GM23248 (cell line): ENCODE measurements at regions not wholly inside any gene's neighbourhood (a gene's known extent, or its start where the extent isn't known, plus 50 kb on each side); places are given as distances from the start of the nearest gene placed in this dataset.
A peak's percentile ranks its signal among the peaks of the same experiment; 100 is the strongest.
"Not testable (repeated sequence)": the region's sequence is repeated elsewhere in the genome, so short reads cannot be mapped to it uniquely, and the experiment has no call there.

Source experiments
- DNase-seq: peaks from one replicate; pipeline ENCODE4 v3.0.0-alpha.2; 2015
- H2AFZ ChIP-seq: fragments of 200-600 bp; sonication (generic); 2 replicates; pipeline ENCODE4 v1.6.1; 2016; ENCODE audit warnings: antibody characterized with exemption
- H3F3A ChIP-seq: fragments of 200-600 bp; sonication (generic); 2 replicates; pipeline ENCODE4 v1.6.1; 2016; ENCODE audit warnings: mild to moderate bottlenecking, antibody characterized with exemption, mixed run types; ENCODE audit not compliant: insufficient read depth
- H3K27ac ChIP-seq: fragments of 200-600 bp; sonication (generic); 2 replicates; pipeline ENCODE4 v1.5.1; 2016; ENCODE audit warnings: mild to moderate bottlenecking
- H3K27me3 ChIP-seq: fragments of 200-600 bp; sonication (generic); replicated peaks from 2 replicates; pipeline ENCODE4 v1.6.1; 2016; ENCODE audit warnings: mild to moderate bottlenecking; ENCODE audit not compliant: insufficient read depth
- H3K36me3 ChIP-seq: fragments of 200-600 bp; sonication (generic); 2 replicates; pipeline ENCODE4 v1.6.1; 2016; ENCODE audit warnings: low read depth, mild to moderate bottlenecking
- H3K4me1 ChIP-seq: fragments of 200-600 bp; sonication (generic); 2 replicates; pipeline ENCODE4 v1.6.1; 2016; ENCODE audit warnings: mild to moderate bottlenecking; ENCODE audit not compliant: insufficient read depth
- H3K4me2 ChIP-seq: fragments of 200-600 bp; sonication (generic); one replicate; pipeline ENCODE4 v1.6.1; 2016; ENCODE audit warnings: mild to moderate bottlenecking; ENCODE audit not compliant: unreplicated experiment
- H3K4me3 ChIP-seq: fragments of 200-600 bp; sonication (generic); 2 replicates; pipeline ENCODE4 v1.5.1; 2016; ENCODE audit warnings: mild to moderate bottlenecking
- H3K79me2 ChIP-seq: fragments of 200-600 bp; sonication (generic); 2 replicates; pipeline ENCODE4 v1.6.1; 2016; ENCODE audit warnings: mild to moderate bottlenecking; ENCODE audit not compliant: insufficient read depth
- H3K9ac ChIP-seq: fragments of 200-600 bp; sonication (generic); 2 replicates; pipeline ENCODE4 v1.6.1; 2016; ENCODE audit warnings: mild to moderate bottlenecking
- H3K9me2 ChIP-seq: fragments of 200-600 bp; sonication (generic); 2 replicates; pipeline ENCODE4 v1.6.1; 2016; ENCODE audit warnings: mixed run types, mild to moderate bottlenecking, moderate library complexity; ENCODE audit not compliant: insufficient read depth
- H3K9me3 ChIP-seq: fragments of 200-600 bp; sonication (generic); one replicate; pipeline ENCODE4 v1.6.1; 2017; ENCODE audit warnings: low read depth
- H4K20me1 ChIP-seq: fragments of 200-600 bp; sonication (generic); 2 replicates; pipeline ENCODE4 v1.6.0; 2016; ENCODE audit not compliant: insufficient read depth
- EZH2 ChIP-seq: fragments of 200-600 bp; sonication (generic); IDR thresholded peaks from 2 replicates; pipeline ENCODE4 v1.6.1; 2018; ENCODE audit warnings: antibody characterized with exemption, mild to moderate bottlenecking; ENCODE audit not compliant: insufficient read depth, poor library complexity, severe bottlenecking
- EZH2phosphoT487 ChIP-seq: fragments of 200-600 bp; sonication (generic); IDR thresholded peaks from 2 replicates; pipeline ENCODE4 v1.6.1; 2018; ENCODE audit warnings: antibody characterized with exemption, moderate library complexity, mild to moderate bottlenecking, low read depth; ENCODE audit not compliant: insufficient read depth
- WGBS, 2 experiments: methylation state at CpG; one replicate each; pipeline ENCODE4 v1.1.6; 2015 to 2017; ENCODE audit warnings: low lambda C conversion rate in 2 of 2, low coverage in 1 of 2; ENCODE audit errors: missing lambda C conversion rate in 2 of 2; 5-methylcytosine and 5-hydroxymethylcytosine counted together
- in situ Hi-C: fragments of 300-500 bp; cut with MboI; formaldehyde crosslinking; loops from 2 replicates; pipeline ENCODE4 v1.15.0; 2020

- Histone ChIP-seq H3K9me3 (no peaks in the 10 kb centered on the region), H3K9ac (no peak overlapping the region), H3K9me2 (no peaks in the 10 kb centered on the region), H3K79me2 (no peaks in the 10 kb centered on the region), H3F3A (peaks cover 28% of the 10 kb centered on the region), H2AFZ (no peak overlapping the region), H4K20me1 (no peaks in the 10 kb centered on the region), H3K27ac (no peak overlapping the region), H3K4me2 (no peak overlapping the region), H3K36me3 (no peaks in the 10 kb centered on the region), H3K4me3 (no peak overlapping the region), H3K4me1 (peaks cover 30% of the 10 kb centered on the region), H3K27me3 (no peaks in the 10 kb centered on the region; the same call in 1 of the 2 replicates)
- TF ChIP-seq EZH2 (no peak), EZH2phosphoT487 (no peak)
- 55 to 57% methylated on average over 9 of the region's 9 CpGs for WGBS, 2 experiments
- in situ Hi-C loops = no loop called here
- no peak for DNase-seq
Observed at GRCh38 chr6:33888664-33889200, 84.9 kb upstream of the MLN start.

- WGBS, 2 experiments = 68 to 69% methylated on average over 10 of the region's 10 CpGs
- Histone ChIP-seq H3K9me2 (no peaks in the 10 kb centered on the region), H3F3A (peaks cover 28% of the 10 kb centered on the region), H3K79me2 (no peaks in the 10 kb centered on the region), H3K36me3 (no peaks in the 10 kb centered on the region), H3K4me3 (no peak overlapping the region), H3K4me2 (no peak overlapping the region), H3K4me1 (peaks cover 30% of the 10 kb centered on the region), H3K27me3 (no peaks in the 10 kb centered on the region; the same call in 1 of the 2 replicates), H3K27ac (no peak overlapping the region), H3K9me3 (no peaks in the 10 kb centered on the region), H4K20me1 (no peaks in the 10 kb centered on the region), H3K9ac (no peak overlapping the region), H2AFZ (no peak overlapping the region)
- TF ChIP-seq EZH2phosphoT487 (no peak), EZH2 (no peak)
- DNase-seq = no peak
- in situ Hi-C loops = no loop called here
Observed at GRCh38 chr6:33888183-33888582, 84.4 kb upstream of the MLN start.

GRCh38 chr6:33886673-33887144, 82.9 kb upstream of the MLN start:
- H3K4me1 ChIP-seq = peaks cover 30% of the 10 kb centered on the region
- in situ Hi-C loops = no loop called here
- no peaks in the 10 kb centered on the region for H4K20me1 ChIP-seq
- TF ChIP-seq EZH2phosphoT487 (peak; percentile 87), EZH2 (no peak)
- peaks cover 28% of the 10 kb centered on the region for H3F3A ChIP-seq
- DNase-seq = peak; percentile 91
- peak overlapping the region; percentile 28; the same call in 1 of the 2 replicates for H3K4me3 ChIP-seq
- H3K9ac ChIP-seq = no peak overlapping the region
- no peaks in the 10 kb centered on the region for H3K79me2 ChIP-seq
- H3K27ac ChIP-seq = peak overlapping the region; percentile 52
- H3K27me3 ChIP-seq = no peaks in the 10 kb centered on the region; the same call in 1 of the 2 replicates
- H2AFZ ChIP-seq = no peak overlapping the region
- H3K4me2 ChIP-seq = peak overlapping the region; percentile 73
- H3K36me3 ChIP-seq = no peaks in the 10 kb centered on the region
- 4 to 8% methylated on average over 11 of the region's 11 CpGs for WGBS, 2 experiments
- no peaks in the 10 kb centered on the region for H3K9me2 ChIP-seq
- no peaks in the 10 kb centered on the region for H3K9me3 ChIP-seq

- Histone ChIP-seq H3K9me2 (no peaks in the 10 kb centered on the region), H3K9ac (no peak overlapping the region), H3K4me1 (peaks cover 30% of the 10 kb centered on the region), H3K27ac (peak overlapping the region; percentile 52; the same call in 1 of the 2 replicates), H3K4me2 (peak overlapping the region; percentile 40), H3F3A (peaks cover 28% of the 10 kb centered on the region), H2AFZ (no peak overlapping the region), H3K9me3 (no peaks in the 10 kb centered on the region), H3K4me3 (no peak overlapping the region), H3K79me2 (no peaks in the 10 kb centered on the region), H4K20me1 (no peaks in the 10 kb centered on the region), H3K36me3 (no peaks in the 10 kb centered on the region), H3K27me3 (0 out of 2 replicates have a peak, but pooled peaks cover 4% of the 10 kb centered on the region)
- WGBS, 2 experiments = 83 to 84% methylated on average over 5 of the region's 5 CpGs
- TF ChIP-seq EZH2phosphoT487 (no peak), EZH2 (no peak)
- DNase-seq = peak; percentile 89
- in situ Hi-C loops = no loop called here
Observed at GRCh38 chr6:33885132-33886057, 81.6 kb upstream of the MLN start.

- DNase-seq, H3K4me3 ChIP-seq, H2AFZ ChIP-seq, H3K27ac ChIP-seq, H3K4me2 ChIP-seq, H3K27me3 ChIP-seq, H3K9ac ChIP-seq, H3K9me2 ChIP-seq, H3K79me2 ChIP-seq, H3K36me3 ChIP-seq, H3K9me3 ChIP-seq, H4K20me1 ChIP-seq, in situ Hi-C loops: not testable (repeated sequence)
- peaks cover 30% of the 10 kb centered on the region for H3K4me1 ChIP-seq
- 93 to 96% methylated on average over 4 of the region's 4 CpGs for WGBS, 2 experiments
- peaks cover 28% of the 10 kb centered on the region for H3F3A ChIP-seq
Observed at GRCh38 chr6:33883621-33884020, 79.8 kb upstream of the MLN start.
